Keratinocyte (primary cell): ENCODE measurements at regions not wholly inside any gene's neighbourhood (a gene's known extent, or its start where the extent isn't known, plus 50 kb on each side); places are given as distances from the start of the nearest gene placed in this dataset.

Experiments
- DNase-seq: peaks from one replicate; pipeline ENCODE4 v3.0.0-alpha.2; 2011; ENCODE audit warnings: low read depth, missing footprints, low spot score
- FAIRE-seq: peaks from 2 replicates; lab custom pipeline; 2011; peaks lifted over from hg19 to GRCh38; lab: Jason Lieb, UNC
- H2AFZ ChIP-seq: 2 replicates; pipeline ENCODE4 v1.6.0; 2012; ENCODE audit warnings: low read length, control low read depth, inconsistent platforms; ENCODE audit not compliant: control insufficient read depth
- H3K27ac ChIP-seq: 2 replicates; pipeline ENCODE4 v1.5.1; 2011; ENCODE audit warnings: low read length; ENCODE audit not compliant: control insufficient read depth, insufficient read depth
- H3K27me3 ChIP-seq: 3 replicates; pipeline ENCODE4 v1.6.0; 2011; ENCODE audit warnings: low read length; ENCODE audit not compliant: control insufficient read depth, insufficient read depth; ENCODE audit errors: extremely low read depth
- H3K36me3 ChIP-seq, 2 experiments: 2 replicates in 1 of 2; 3 replicates in 1 of 2; pipeline ENCODE4 v1.5.1; 2011; ENCODE audit warnings: low read length in 2 of 2, mild to moderate bottlenecking in 1 of 2; ENCODE audit not compliant: control insufficient read depth in 2 of 2, insufficient read depth in 2 of 2; ENCODE audit errors: extremely low read depth in 1 of 2
- H3K4me1 ChIP-seq: 3 replicates; pipeline ENCODE4 v1.5.1; 2011; ENCODE audit warnings: low read length; ENCODE audit not compliant: control insufficient read depth, insufficient read depth; ENCODE audit errors: extremely low read depth
- H3K4me2 ChIP-seq: 3 replicates; pipeline ENCODE4 v1.6.0; 2011; ENCODE audit warnings: low read depth, low read length; ENCODE audit not compliant: control insufficient read depth, insufficient read depth; ENCODE audit errors: extremely low read depth
- H3K4me3 ChIP-seq, 3 experiments: fragments of 200-600 bp in 1 of 3; sonication (generic) in 1 of 3; 2 replicates in 2 of 3; 3 replicates in 1 of 3; pipeline ENCODE4 v1.5.1; 2011 to 2016; ENCODE audit warnings: low read length in 3 of 3, mild to moderate bottlenecking in 3 of 3, control low read depth in 2 of 3, inconsistent platforms in 1 of 3, low read depth in 1 of 3, mixed read lengths in 1 of 3, mixed run types in 1 of 3, moderate library complexity in 1 of 3; ENCODE audit not compliant: control insufficient read depth in 2 of 3, insufficient read depth in 2 of 3; ENCODE audit errors: extremely low read depth in 1 of 3
- H3K79me2 ChIP-seq: 2 replicates; pipeline ENCODE4 v1.6.0; 2012; ENCODE audit warnings: low read length; ENCODE audit not compliant: control insufficient read depth, insufficient read depth
- H3K9ac ChIP-seq: 3 replicates; pipeline ENCODE4 v1.6.0; 2011; ENCODE audit warnings: low read length; ENCODE audit not compliant: control insufficient read depth, insufficient read depth; ENCODE audit errors: extremely low read depth
- H3K9me1 ChIP-seq: 3 replicates; pipeline ENCODE4 v1.6.0; 2011; ENCODE audit warnings: low read length; ENCODE audit not compliant: control insufficient read depth, insufficient read depth; ENCODE audit errors: extremely low read depth
- H3K9me3 ChIP-seq: 2 replicates; pipeline ENCODE4 v1.5.1; 2012; ENCODE audit warnings: low read depth, low read length; ENCODE audit not compliant: control insufficient read depth
- H4K20me1 ChIP-seq: 3 replicates; pipeline ENCODE4 v1.6.0; 2011; ENCODE audit warnings: low read length; ENCODE audit not compliant: control insufficient read depth, insufficient read depth; ENCODE audit errors: extremely low read depth
- CTCF ChIP-seq, 3 experiments: IDR thresholded peaks in 1 of 3; conservative IDR thresholded peaks in 1 of 3; optimal IDR thresholded peaks in 1 of 3; 2 replicates in 2 of 3; 3 replicates in 1 of 3; pipeline versions ENCODE3 to v1.5.1; 2011; ENCODE audit warnings: low read length in 3 of 3, mild to moderate bottlenecking in 3 of 3, moderate library complexity in 2 of 3, control low read depth in 1 of 3, inconsistent platforms in 1 of 3; ENCODE audit not compliant: insufficient read depth in 2 of 3; ENCODE audit errors: extremely low read depth in 1 of 3
- EZH2 ChIP-seq: IDR thresholded peaks from one replicate; pipeline ENCODE4 v1.6.1; 2012; ENCODE audit warnings: inconsistent platforms, mild to moderate bottlenecking, low read length, moderate library complexity
- dilution Hi-C: fragments of 300-500 bp; cut with MboI; formaldehyde crosslinking; loops from one replicate; pipeline ENCODE4 v1.7.0; 2020; ENCODE audit warnings: low sequenced_read_pairs; ENCODE audit not compliant: extremely low pct_ligation_motif_present

- H3K27ac ChIP-seq = no peak overlapping the region
- FAIRE-seq = no peak
- no peak overlapping the region for H3K4me2 ChIP-seq
- no peaks in the 10 kb centered on the region for H4K20me1 ChIP-seq
- H2AFZ ChIP-seq = no peak overlapping the region
- no peak for DNase-seq
- no peak overlapping the region for H3K4me3 ChIP-seq
- H3K79me2 ChIP-seq = no peaks in the 10 kb centered on the region
- dilution Hi-C loops = no loop called here
- no peaks in the 10 kb centered on the region for H3K4me1 ChIP-seq
- H3K9me1 ChIP-seq = no peaks in the 10 kb centered on the region
- no peaks in the 10 kb centered on the region for H3K36me3 ChIP-seq
- no peak overlapping the region for H3K9ac ChIP-seq
- no peaks in the 10 kb centered on the region for H3K9me3 ChIP-seq
- TF ChIP-seq EZH2 = no peak
- H3K27me3 ChIP-seq = no peaks in the 10 kb centered on the region
Observed at GRCh38 chr4:36761607-36762006, 480.2 kb downstream of the DTHD1 start.

- no peak for TF ChIP-seq CTCF (optimal IDR thresholded peaks at IDR 0.05 in 1 of 3, IDR thresholded peaks at IDR 0.05 in 1 of 3, conservative IDR thresholded peaks at IDR 0.05 in 1 of 3; ENCODE audit: extremely low read depth in 1 of 3, insufficient read depth in 2 of 3, low read length in 3 of 3)
- TF ChIP-seq EZH2 = no peak
- H3K36me3 ChIP-seq = no peaks in the 10 kb centered on the region
- no peaks in the 10 kb centered on the region for H3K79me2 ChIP-seq
- FAIRE-seq (no peak), DNase-seq (no peak)
- no peak overlapping the region for H3K27ac ChIP-seq
- no peaks in the 10 kb centered on the region for H3K4me1 ChIP-seq
- H4K20me1 ChIP-seq = no peaks in the 10 kb centered on the region
- no peaks in the 10 kb centered on the region for H3K27me3 ChIP-seq
- dilution Hi-C loops = no loop called here
- no peak overlapping the region for H2AFZ ChIP-seq
- no peaks in the 10 kb centered on the region for H3K9me3 ChIP-seq
- H3K4me2 ChIP-seq = no peak overlapping the region
- no peak overlapping the region for H3K4me3 ChIP-seq
- no peaks in the 10 kb centered on the region for H3K9me1 ChIP-seq
- no peak overlapping the region for H3K9ac ChIP-seq
Observed at GRCh38 chr4:36763814-36764213, 480.7 kb upstream of the NWD2 start.

GRCh38 chr4:36767596-36767995, 476.9 kb upstream of the NWD2 start:
- H3K4me1 ChIP-seq = no peaks in the 10 kb centered on the region
- TF ChIP-seq EZH2 (no peak), CTCF (optimal IDR thresholded peaks at IDR 0.05 in 1 of 3, IDR thresholded peaks at IDR 0.05 in 1 of 3, conservative IDR thresholded peaks at IDR 0.05 in 1 of 3; ENCODE audit: extremely low read depth in 1 of 3, insufficient read depth in 2 of 3, low read length in 3 of 3) (no peak)
- no peaks in the 10 kb centered on the region for H3K79me2 ChIP-seq
- dilution Hi-C loops = no loop called here
- no peak overlapping the region for H3K4me3 ChIP-seq
- H3K9me3 ChIP-seq = no peaks in the 10 kb centered on the region
- no peak overlapping the region for H3K27ac ChIP-seq
- no peak overlapping the region for H3K4me2 ChIP-seq
- H4K20me1 ChIP-seq = no peaks in the 10 kb centered on the region
- DNase-seq (no peak), FAIRE-seq (no peak)
- H3K27me3 ChIP-seq = no peaks in the 10 kb centered on the region
- H2AFZ ChIP-seq = no peak overlapping the region
- no peaks in the 10 kb centered on the region for H3K9me1 ChIP-seq
- H3K9ac ChIP-seq = no peak overlapping the region
- no peaks in the 10 kb centered on the region for H3K36me3 ChIP-seq
